ENCODE measurements at regions not wholly inside any gene's neighbourhood (a gene's known extent, or its start where the extent isn't known, plus 50 kb on each side); places are given as distances from the start of the nearest gene placed in this dataset.

DNA sequence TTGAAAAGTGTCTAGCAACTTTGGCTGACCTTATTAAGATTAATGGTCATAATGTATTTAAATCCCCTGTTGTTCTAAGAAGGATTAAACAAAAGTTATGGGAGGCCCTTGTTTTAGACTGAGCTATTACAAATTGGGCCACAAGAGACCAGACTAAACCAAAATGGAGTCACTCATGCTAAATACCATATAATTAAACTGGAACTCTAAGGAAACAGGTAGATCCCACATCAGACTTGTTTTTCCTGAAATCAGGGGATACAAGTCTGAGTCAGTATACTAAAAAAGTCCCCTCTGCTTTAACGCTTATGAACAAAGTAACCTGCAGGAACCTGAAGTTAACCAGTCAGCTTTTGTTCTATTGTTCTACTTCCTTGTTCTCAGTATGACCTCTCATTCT lies 305.9 kb upstream of the SGCG start:
- Histone ChIP-seq H3K79me1 (ENCODE audit: low read depth, low read length) (no peaks in the 10 kb centered on the region), H2AFZ (ENCODE audit: low read length) (no peak overlapping the region), H2BK15ac (ENCODE audit: low read length) (no peak overlapping the region), H3K9me3 (ENCODE audit: insufficient read depth in 2 of 2, low read depth in 1 of 2, low read length in 1 of 2) (peaks cover 13 to 16% of the 10 kb centered on the region in 2 experiments), H2BK120ac (replicated peaks; ENCODE audit: low read depth, low read length) (no peak overlapping the region), H3K56ac (replicated peaks; ENCODE audit: insufficient read length, low read depth, low read length) (no peak overlapping the region), H3K18ac (ENCODE audit: extremely low read depth, low read length) (no peak overlapping the region), H4K20me1 (replicated peaks in 1 of 2; ENCODE audit: control insufficient read depth in 1 of 2, insufficient read depth in 2 of 2, low read length in 2 of 2) (no peaks in the 10 kb centered on the region), H3K79me2 (ENCODE audit: control insufficient read depth in 1 of 2, insufficient read depth in 2 of 2, low read length in 2 of 2) (no peaks in the 10 kb centered on the region), H3K4ac (replicated peaks; ENCODE audit: insufficient read length, low read depth, low read length) (no peak overlapping the region), H2BK5ac (ENCODE audit: low read depth, low read length) (no peak overlapping the region), H3K27ac (ENCODE audit: low read depth, low read length) (no peak overlapping the region), H2AK5ac (ENCODE audit: low read depth, low read length) (no peak overlapping the region), H3K36me3 (ENCODE audit: control insufficient read depth in 2 of 4, insufficient read depth in 4 of 4, low read length in 3 of 4) (peaks cover 0 to 10% (median 0%) of the 10 kb centered on the region in 4 experiments; a peak in 2 of 8 replicates), H2BK12ac (ENCODE audit: low read depth, low read length) (no peak overlapping the region), H2BK20ac (ENCODE audit: low read length) (no peak overlapping the region), H3K23ac (ENCODE audit: insufficient read length) (no peak overlapping the region), H3K4me3 (ENCODE audit: extremely low read depth in 1 of 4, insufficient read depth in 2 of 4, low read depth in 3 of 4, low read length in 4 of 4) (no peak overlapping the region), H4K5ac (ENCODE audit: insufficient read length, low read depth, low read length) (no peak overlapping the region), H3K4me2 (ENCODE audit: insufficient read depth in 1 of 2, low read depth in 2 of 2, low read length in 2 of 2) (no peak overlapping the region), H3K23me2 (ENCODE audit: low read depth, low read length) (no peaks in the 10 kb centered on the region), H3K27me3 (replicated peaks in 1 of 4; ENCODE audit: control insufficient read depth in 3 of 4, extremely low read depth in 1 of 4, insufficient read depth in 3 of 4, low read length in 3 of 4) (no peaks in the 10 kb centered on the region), H3K9ac (replicated peaks in 1 of 4; ENCODE audit: extremely low read depth in 1 of 4, low read depth in 3 of 4, low read length in 3 of 4) (no peak overlapping the region), H4K91ac (replicated peaks; ENCODE audit: insufficient read length, low read length) (no peak overlapping the region), H3K4me1 (replicated peaks in 1 of 4; ENCODE audit: control insufficient read depth in 3 of 4, insufficient read depth in 4 of 4, low read length in 3 of 4) (no peaks in the 10 kb centered on the region; a peak in 1 of 7 replicates), H3K14ac (ENCODE audit: insufficient read length) (no peak overlapping the region), H4K8ac (ENCODE audit: extremely low read depth, insufficient read depth, low read length) (no peak overlapping the region)
- ChIA-PET POLR2A (ENCODE audit: partially characterized antibody) (no interaction called here), CTCF (ENCODE audit: partially characterized antibody) (no interaction called here)
- WGBS, 2 experiments (ENCODE audit: extremely low coverage in 1 of 2, insufficient coverage in 1 of 2, insufficient read length in 1 of 2, insufficient replicate concordance in 2 of 2, low coverage in 1 of 2, low lambda C conversion rate in 2 of 2, missing lambda C conversion rate in 1 of 2): 90% methylated on average over 1 of the region's 1 CpG; no CpG with 5 or more reads in 1 of the 2 experiments
- DNase-seq (ENCODE audit: low read depth in 1 of 2, low spot score in 2 of 2) (no peak), FAIRE-seq (no peak)
- TF ChIP-seq PHF8 (conservative IDR thresholded peaks at IDR 0.05; ENCODE audit: low read depth, low read length) (no peak), CHD2 (IDR thresholded peaks at IDR 0.05; ENCODE audit: low read length) (no peak), CBX8 (IDR thresholded peaks at IDR 0.05; ENCODE audit: borderline replicate concordance, low read depth, low read length) (no peak), MAFK (IDR thresholded peaks at IDR 0.05; ENCODE audit: low read depth, low read length) (no peak), POU5F1 (IDR thresholded peaks at IDR 0.05; ENCODE audit: low read depth, low read length) (no peak), RAD21 (IDR thresholded peaks at IDR 0.05 in 1 of 2, conservative IDR thresholded peaks at IDR 0.05 in 1 of 2; ENCODE audit: low read depth in 2 of 2, low read length in 2 of 2) (no peak), NANOG (IDR thresholded peaks at IDR 0.05; ENCODE audit: insufficient read depth, low read depth, low read length, poor library complexity, severe bottlenecking) (no peak), CREB1 (IDR thresholded peaks at IDR 0.05) (no peak), SAP30 (IDR thresholded peaks at IDR 0.05; ENCODE audit: insufficient read depth, insufficient replicate concordance, low read length) (no peak), SP2 (IDR thresholded peaks at IDR 0.05; ENCODE audit: low read length) (no peak), GABPA (IDR thresholded peaks at IDR 0.05; ENCODE audit: borderline replicate concordance, insufficient read depth, low read length) (no peak), KDM1A (IDR thresholded peaks at IDR 0.05; ENCODE audit: borderline replicate concordance, low read length) (no peak), TCF12 (IDR thresholded peaks at IDR 0.05; ENCODE audit: low read depth, low read length) (no peak)
